Lung microvascular endothelial cell (primary cell): ENCODE measurements at regions not wholly inside any gene's neighbourhood (a gene's known extent, or its start where the extent isn't known, plus 50 kb on each side); places are given as distances from the start of the nearest gene placed in this dataset.
A peak's percentile ranks its signal among the peaks of the same experiment; 100 is the strongest.
"Not testable (repeated sequence)": the region's sequence is repeated elsewhere in the genome, so short reads cannot be mapped to it uniquely, and the experiment has no call there.

Experiments
- DNase-seq, 2 donors: peaks; one replicate each; pipeline versions ENCODE4 v3.0.0 to v3.0.0-alpha.2; 2010; ENCODE audit warnings: low read depth in 2 of 2

GRCh38 chr3:14252321-14253021, 73.9 kb downstream of the LSM3 start:
- DNase-seq, result no peak

- no peak for DNase-seq
Observed at GRCh38 chr3:14253022-14253706, 74.5 kb downstream of the LSM3 start.

GRCh38 chr3:14253707-14254382, 75.2 kb downstream of the LSM3 start:
- DNase-seq, result no peak

- DNase-seq, result no peak
Observed at GRCh38 chr3:14254812-14255702, 76.4 kb downstream of the LSM3 start.

- peak; percentile 34 to 89 for DNase-seq
Observed at GRCh38 chr3:14256046-14256445, 77.4 kb downstream of the LSM3 start.

- DNase-seq, result peak in 1 of 2 donors; percentile 45
Observed at GRCh38 chr3:14256561-14257342, 78.1 kb downstream of the LSM3 start.

GRCh38 chr3:14258906-14259904, 80.6 kb downstream of the LSM3 start:
- DNase-seq, result no peak

GRCh38 chr3:14260463-14260862, 81.8 kb downstream of the LSM3 start:
- no peak for DNase-seq

- peak; percentile 82 to 87 for DNase-seq
Observed at GRCh38 chr3:14261229-14261628, 82.6 kb downstream of the LSM3 start.

GRCh38 chr3:14262212-14262611, 83.6 kb downstream of the LSM3 start:
- DNase-seq, result no peak

- DNase-seq, result no peak
Observed at GRCh38 chr3:14262867-14263266, 84.2 kb downstream of the LSM3 start.

- no peak for DNase-seq
Observed at GRCh38 chr3:14263317-14264005, 84.8 kb downstream of the LSM3 start.

GRCh38 chr3:14265246-14265962, 86.8 kb downstream of the LSM3 start:
- peak in 1 of 2 donors; percentile 30 for DNase-seq

GRCh38 chr3:14266361-14266760, 87.7 kb downstream of the LSM3 start:
- DNase-seq, result no peak

- no peak for DNase-seq
Observed at GRCh38 chr3:14267976-14268375, 89.4 kb downstream of the LSM3 start.

GRCh38 chr3:14268897-14269296, 90.3 kb downstream of the LSM3 start:
- DNase-seq, result no peak

GRCh38 chr3:14272041-14272958, 93.7 kb downstream of the LSM3 start:
- DNase-seq, result not testable (repeated sequence)
